Loucy (cell line): ENCODE measurements at regions not wholly inside any gene's neighbourhood (a gene's known extent, or its start where the extent isn't known, plus 50 kb on each side); places are given as distances from the start of the nearest gene placed in this dataset.

Source experiments
- H2AFZ ChIP-seq: fragments of 200-600 bp; sonication (generic); 2 replicates; pipeline ENCODE4 v1.6.0; 2016; ENCODE audit warnings: antibody characterized with exemption, mild to moderate bottlenecking, low read length, moderate library complexity
- H3F3A ChIP-seq: fragments of 200-600 bp; 2 replicates; pipeline ENCODE4 v1.6.0; 2016; ENCODE audit warnings: antibody characterized with exemption, low read depth, mild to moderate bottlenecking
- H3K27me3 ChIP-seq: fragments of 200-600 bp; sonication (generic); 2 replicates; pipeline ENCODE4 v1.6.1; 2014; ENCODE audit warnings: low read length, mild to moderate bottlenecking; ENCODE audit not compliant: insufficient read depth, poor library complexity, severe bottlenecking
- H3K36me3 ChIP-seq: fragments of 200-600 bp; sonication (generic); 2 replicates; pipeline ENCODE4 v1.6.1; 2016; ENCODE audit warnings: low read length; ENCODE audit not compliant: insufficient read depth
- H3K4me1 ChIP-seq: fragments of 200-600 bp; sonication (generic); 2 replicates; pipeline ENCODE4 v1.5.1; 2014; ENCODE audit warnings: low read length, mild to moderate bottlenecking; ENCODE audit not compliant: insufficient read depth, poor library complexity, severe bottlenecking
- H3K4me2 ChIP-seq: fragments of 200-600 bp; sonication (generic); 2 replicates; pipeline ENCODE4 v1.6.0; 2014; ENCODE audit warnings: antibody characterized with exemption, low read length, low read depth, mild to moderate bottlenecking; ENCODE audit not compliant: poor library complexity, severe bottlenecking
- H3K4me3 ChIP-seq: fragments of 200-600 bp; sonication (generic); 2 replicates; pipeline ENCODE4 v1.5.1; 2014; ENCODE audit warnings: low read length, mild to moderate bottlenecking, mixed read lengths; ENCODE audit not compliant: poor library complexity, severe bottlenecking
- H3K79me2 ChIP-seq: fragments of 200-600 bp; sonication (generic); 2 replicates; pipeline ENCODE4 v1.6.1; 2014; ENCODE audit warnings: low read length; ENCODE audit not compliant: insufficient read depth
- H3K9ac ChIP-seq: fragments of 200-600 bp; sonication (generic); 2 replicates; pipeline ENCODE4 v1.6.0; 2014; ENCODE audit warnings: mild to moderate bottlenecking, low read depth, low read length, moderate library complexity; ENCODE audit not compliant: poor library complexity, severe bottlenecking
- H3K9me2 ChIP-seq: fragments of 200-600 bp; sonication (generic); replicated peaks from 2 replicates; pipeline ENCODE4 v1.6.1; 2016; ENCODE audit warnings: low read depth, low read length, mixed read lengths
- H3K9me3 ChIP-seq: fragments of 200-600 bp; sonication (generic); 2 replicates; pipeline ENCODE4 v1.6.1; 2014; ENCODE audit warnings: mild to moderate bottlenecking, antibody characterized with exemption, low read length, low read depth; ENCODE audit not compliant: insufficient read depth
- H4K20me1 ChIP-seq: fragments of 200-600 bp; sonication (generic); 2 replicates; pipeline ENCODE4 v1.6.0; 2014; ENCODE audit warnings: antibody characterized with exemption, low read length, mild to moderate bottlenecking; ENCODE audit not compliant: insufficient read depth, poor library complexity, severe bottlenecking
- CTCF ChIP-seq: fragments of 200-600 bp; sonication (generic); conservative IDR thresholded peaks from 2 replicates; pipeline ENCODE4 v1.5.1; 2014; ENCODE audit warnings: mild to moderate bottlenecking, antibody characterized with exemption, low read length
- EZH2phosphoT487 ChIP-seq: fragments of 200-600 bp; IDR thresholded peaks from 2 replicates; pipeline ENCODE4 v1.6.1; 2018; ENCODE audit warnings: antibody characterized with exemption, mild to moderate bottlenecking, moderate library complexity, borderline replicate concordance

- Histone ChIP-seq H3K9me2 (no peaks in the 10 kb centered on the region), H3K4me2 (no peak overlapping the region), H3F3A (peaks cover 14% of the 10 kb centered on the region), H3K9me3 (no peaks in the 10 kb centered on the region; the same call in 1 of the 2 replicates), H3K27me3 (no peaks in the 10 kb centered on the region), H3K79me2 (no peaks in the 10 kb centered on the region), H3K36me3 (no peaks in the 10 kb centered on the region), H3K4me1 (peaks cover 31% of the 10 kb centered on the region), H3K4me3 (no peak overlapping the region), H4K20me1 (no peaks in the 10 kb centered on the region), H3K9ac (no peak overlapping the region), H2AFZ (no peak overlapping the region)
- TF ChIP-seq CTCF, result no peak
Measured at GRCh38 chr15:53133255-53133850, 343.2 kb upstream of the ONECUT1 start.

GRCh38 chr15:53130943-53131342, 340.8 kb upstream of the ONECUT1 start:
- peaks cover 22% of the 10 kb centered on the region for H3F3A ChIP-seq
- no peaks in the 10 kb centered on the region for H3K9me2 ChIP-seq
- H3K4me2 ChIP-seq, result no peak overlapping the region
- H3K9me3 ChIP-seq, result no peaks in the 10 kb centered on the region; the same call in 1 of the 2 replicates
- no peaks in the 10 kb centered on the region for H4K20me1 ChIP-seq
- no peaks in the 10 kb centered on the region for H3K27me3 ChIP-seq
- H3K79me2 ChIP-seq, result no peaks in the 10 kb centered on the region
- no peak overlapping the region for H3K4me3 ChIP-seq
- no peaks in the 10 kb centered on the region for H3K36me3 ChIP-seq
- H3K9ac ChIP-seq, result no peak overlapping the region
- TF ChIP-seq CTCF (no peak), EZH2phosphoT487 (no peak)
- peaks cover 51% of the 10 kb centered on the region for H3K4me1 ChIP-seq
- H2AFZ ChIP-seq, result no peak overlapping the region

- TF ChIP-seq EZH2phosphoT487 (no peak), CTCF (no peak)
- 0 out of 2 replicates have a peak overlapping the region, but pooled peaks have one; percentile 16 for H2AFZ ChIP-seq
- peak overlapping the region; percentile 68 for H3K4me2 ChIP-seq
- H3K4me3 ChIP-seq, result peak overlapping the region; percentile 46
- no peaks in the 10 kb centered on the region for H3K36me3 ChIP-seq
- peaks cover 22% of the 10 kb centered on the region for H3F3A ChIP-seq
- H3K79me2 ChIP-seq, result no peaks in the 10 kb centered on the region
- H4K20me1 ChIP-seq, result no peaks in the 10 kb centered on the region
- H3K9me3 ChIP-seq, result no peaks in the 10 kb centered on the region
- no peaks in the 10 kb centered on the region for H3K27me3 ChIP-seq
- peaks cover 64% of the 10 kb centered on the region for H3K4me1 ChIP-seq
- H3K9me2 ChIP-seq, result no peaks in the 10 kb centered on the region
- H3K9ac ChIP-seq, result peak overlapping the region; percentile 60
Measured at GRCh38 chr15:53129121-53129904, 339.2 kb upstream of the ONECUT1 start.
